HPDE6-E6E7 (cell line): ENCODE measurements at regions not wholly inside any gene's neighbourhood (a gene's known extent, or its start where the extent isn't known, plus 50 kb on each side); places are given as distances from the start of the nearest gene placed in this dataset.

Experiments used
- DNase-seq: peaks from one replicate; pipeline ENCODE4 v3.0.0; 2011; ENCODE audit warnings: missing footprints; ENCODE audit errors: extremely low spot score

- no peak for DNase-seq
Observed at GRCh38 chr13:76795701-76796695, 90.2 kb downstream of the KCTD12 start.

GRCh38 chr13:76792731-76793347 lies 93.4 kb downstream of the KCTD12 start:
- no peak for DNase-seq

GRCh38 chr13:76790980-76791819 lies 95.0 kb downstream of the KCTD12 start:
- no peak for DNase-seq

GRCh38 chr13:76790526-76790925 lies 95.7 kb downstream of the KCTD12 start:
- no peak for DNase-seq

DNA sequence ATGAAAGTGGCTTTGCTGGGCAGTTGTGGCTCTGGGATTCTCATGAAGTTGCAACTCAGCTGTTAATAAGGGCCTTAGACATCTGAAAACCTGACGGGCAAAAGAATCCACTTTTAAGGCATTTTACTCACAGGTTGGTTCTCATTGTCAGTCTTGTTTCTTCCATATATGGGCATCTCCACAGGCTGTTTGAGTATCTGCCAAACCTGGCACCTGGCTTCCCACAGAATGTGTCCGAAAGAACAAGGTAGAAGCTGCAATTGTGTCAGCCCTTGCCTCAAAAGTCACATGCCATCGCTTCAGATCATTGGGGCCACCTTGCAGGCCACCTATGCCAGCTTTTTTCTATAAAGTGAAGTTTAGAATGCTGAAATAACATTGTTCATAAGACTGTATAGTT lies 102.4 kb downstream of the KCTD12 start:
- DNase-seq: no peak

- DNase-seq: no peak
Observed at GRCh38 chr13:76778853-76779252, 107.4 kb downstream of the KCTD12 start.

DNA sequence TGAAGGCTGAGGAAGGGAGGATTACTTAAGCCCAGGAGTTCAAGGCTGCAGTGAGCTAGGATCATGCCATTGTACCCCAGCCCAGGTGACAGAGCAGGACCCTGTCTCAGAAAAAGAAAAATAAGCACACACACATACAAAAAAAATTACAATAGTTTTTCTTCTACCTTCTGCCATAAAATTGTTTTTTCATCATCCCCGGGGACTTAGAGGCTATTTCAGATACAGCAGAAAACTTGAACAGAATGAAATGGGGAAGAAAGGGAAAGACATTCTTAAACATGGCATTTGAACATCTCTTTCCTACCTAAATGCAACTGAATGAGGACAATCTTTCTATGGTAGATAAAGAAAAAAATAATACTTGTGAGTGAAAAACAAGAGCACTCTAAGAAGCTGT lies 109.1 kb downstream of the KCTD12 start:
- no peak for DNase-seq

- DNase-seq: no peak
Observed at GRCh38 chr13:76775088-76775740, 111.0 kb downstream of the KCTD12 start.

GRCh38 chr13:76773448-76774094 lies 112.6 kb downstream of the KCTD12 start:
- no peak for DNase-seq

DNA sequence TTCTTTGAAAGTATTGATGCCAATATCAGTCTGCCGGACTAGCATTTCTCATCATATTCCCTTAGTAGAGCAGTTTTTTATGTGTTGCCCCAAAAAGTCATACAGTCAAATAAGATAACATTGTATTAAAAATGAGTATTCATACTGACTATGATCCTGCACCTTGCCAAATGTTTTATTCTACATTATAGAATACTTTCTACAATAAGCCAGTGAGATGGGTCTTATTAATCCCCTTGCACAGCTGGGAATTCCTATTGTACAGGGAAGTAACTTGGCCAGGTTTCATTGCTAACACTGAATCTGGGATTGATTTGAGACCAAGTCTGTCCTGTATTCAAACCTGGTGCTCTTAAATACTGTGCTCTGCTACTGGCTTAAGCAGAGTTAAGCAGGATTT lies 114.0 kb downstream of the KCTD12 start:
- DNase-seq: no peak

DNA sequence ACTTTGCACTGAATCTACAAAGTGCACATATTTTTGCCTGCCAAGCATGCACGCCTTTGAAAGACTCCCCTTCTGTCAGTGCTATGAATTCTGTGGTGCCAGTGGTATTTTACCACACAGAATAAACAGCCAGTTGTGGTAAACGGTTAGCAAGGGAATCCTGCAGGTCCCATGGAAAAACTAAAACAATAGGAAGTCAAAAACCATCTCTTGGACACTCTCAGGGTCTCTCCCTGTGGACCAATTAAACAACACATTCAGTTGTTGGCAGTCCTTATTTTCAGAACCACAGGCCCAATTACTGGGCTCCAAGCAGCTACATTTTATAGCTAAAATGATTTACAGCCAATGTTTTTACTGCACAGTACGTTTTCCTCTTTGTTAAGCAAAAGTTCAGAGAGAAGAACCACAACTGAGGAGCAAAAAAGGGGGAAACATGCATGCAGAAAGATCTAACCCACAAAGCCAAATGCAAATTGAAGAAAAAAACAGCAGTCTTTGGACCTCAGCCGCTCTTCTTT lies 116.9 kb downstream of the KCTD12 start:
- no peak for DNase-seq

- DNase-seq: no peak
Observed at GRCh38 chr13:76768384-76768783, 117.8 kb downstream of the KCTD12 start.

GRCh38 chr13:76764916-76765315 lies 121.3 kb downstream of the KCTD12 start:
- no peak for DNase-seq

- DNase-seq: no peak
Observed at GRCh38 chr13:76764429-76764828, 121.8 kb downstream of the KCTD12 start.

- no peak for DNase-seq
Observed at GRCh38 chr13:76762721-76763120, 123.5 kb downstream of the KCTD12 start.

- DNase-seq: no peak
Observed at GRCh38 chr13:76759877-76760276, 126.3 kb downstream of the KCTD12 start.

DNA sequence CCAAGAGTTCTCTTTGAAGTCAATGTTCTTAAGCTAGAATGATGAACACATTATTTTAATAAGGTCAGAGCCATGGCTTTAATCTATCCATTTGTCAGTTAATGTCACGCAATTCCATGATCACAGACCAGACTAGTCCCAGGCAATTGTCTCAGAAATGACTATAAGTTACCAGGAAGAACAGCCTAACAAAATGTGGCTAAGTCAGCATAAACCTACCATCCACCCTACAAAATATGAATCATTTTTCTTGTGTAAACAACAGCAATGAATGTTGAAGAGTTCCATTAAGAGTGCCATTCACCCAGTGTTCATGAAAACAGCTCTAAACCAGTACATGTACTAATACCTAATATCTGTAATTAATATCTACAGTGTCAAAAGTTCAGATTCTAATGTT lies 127.5 kb downstream of the KCTD12 start:
- DNase-seq: no peak

DNA sequence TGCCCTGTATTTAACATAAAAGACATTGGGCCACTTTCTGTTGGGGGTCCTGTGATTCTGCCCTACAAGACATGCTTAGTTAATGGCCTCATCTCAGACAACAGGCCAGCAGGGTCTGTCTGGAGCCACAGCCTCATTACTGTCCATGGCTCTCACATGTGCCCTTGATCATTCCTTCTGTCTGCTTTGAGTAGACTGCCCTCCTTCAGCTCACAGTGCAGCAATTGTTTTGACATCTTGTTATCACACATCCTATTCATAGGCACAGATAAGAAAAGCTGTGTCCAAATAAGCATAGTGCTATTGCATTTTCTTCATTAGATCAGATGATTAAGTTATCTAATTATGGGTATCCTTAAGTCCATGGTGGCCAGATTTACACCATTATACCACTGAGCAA lies 127.9 kb downstream of the KCTD12 start:
- no peak for DNase-seq

GRCh38 chr13:76756451-76756850 lies 129.8 kb downstream of the KCTD12 start:
- no peak for DNase-seq

GRCh38 chr13:76754414-76754813 lies 131.8 kb downstream of the KCTD12 start:
- DNase-seq: peak; percentile 13

DNA sequence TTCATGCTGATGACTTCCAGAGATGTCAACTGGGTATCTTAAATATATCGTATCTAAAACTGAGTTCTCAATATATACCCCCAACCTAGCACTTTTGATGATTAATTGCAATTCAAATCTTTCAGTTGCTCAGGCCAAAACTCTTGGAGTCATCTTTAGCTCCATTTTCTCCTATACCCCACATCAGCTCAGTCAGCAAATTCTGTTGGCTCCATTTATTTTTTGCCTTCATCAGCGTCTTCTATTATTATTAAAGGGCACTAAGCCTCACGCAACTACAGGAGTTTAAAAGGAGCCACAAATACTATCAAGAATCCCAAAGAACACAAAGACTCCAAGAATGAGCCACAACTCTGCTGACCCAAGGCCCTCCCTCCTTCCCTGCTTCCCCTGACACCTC lies 134.9 kb downstream of the KCTD12 start:
- no peak for DNase-seq
